ENCODE measurements at regions not wholly inside any gene's neighbourhood (a gene's known extent, or its start where the extent isn't known, plus 50 kb on each side); places are given as distances from the start of the nearest gene placed in this dataset.

DNA sequence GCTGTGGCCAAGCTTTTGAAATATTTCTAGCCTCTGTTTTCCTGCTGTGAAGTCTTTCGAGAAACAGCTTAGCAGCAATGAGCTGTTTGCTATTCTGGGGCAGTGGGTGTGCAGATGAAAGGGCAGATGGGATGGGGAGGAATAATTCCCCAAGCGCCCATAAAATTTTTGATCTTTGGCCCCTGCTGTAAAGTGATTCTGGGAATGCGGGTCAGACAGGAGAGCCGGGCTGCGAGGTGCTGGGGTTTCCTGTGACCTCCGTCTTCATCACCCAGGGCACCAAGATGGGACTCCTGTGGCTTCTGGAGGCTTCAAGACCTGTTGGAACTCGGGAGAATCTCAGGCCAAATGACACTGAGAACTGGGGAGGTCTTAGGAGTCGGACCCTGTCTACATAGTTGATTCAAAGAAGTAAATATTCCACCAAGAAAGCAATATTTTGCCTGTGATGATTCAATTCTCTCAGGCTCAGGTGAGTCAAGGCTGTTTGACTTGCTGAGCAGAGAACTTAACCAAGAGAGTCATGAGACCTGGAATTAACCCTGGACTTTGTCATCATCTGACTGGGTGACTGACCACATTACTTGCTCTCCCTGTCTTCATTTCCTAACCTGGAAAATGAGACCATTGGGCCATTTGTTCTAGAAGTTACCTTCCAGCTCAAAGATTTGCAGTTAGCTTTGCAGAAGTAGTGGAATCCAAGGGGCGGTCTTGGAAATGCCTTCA lies 86.4 kb downstream of the POLR2M start:
- TF ChIP-seq POLR2A (IDR thresholded peaks at IDR 0.05; ENCODE audit: low read depth, low read length) (no peak), TAF1 (IDR thresholded peaks at IDR 0.05; ENCODE audit: borderline replicate concordance, low read depth, low read length) (no peak), POLR2AphosphoS5 (IDR thresholded peaks at IDR 0.05; ENCODE audit: low read depth, low read length) (no peak)
